Ishikawa (cell line): ENCODE measurements at regions not wholly inside any gene's neighbourhood (a gene's known extent, or its start where the extent isn't known, plus 50 kb on each side); places are given as distances from the start of the nearest gene placed in this dataset.

Source experiments
- CEBPB ChIP-seq: IDR thresholded peaks from 2 replicates; pipeline ENCODE4 v1.6.1; 2012
- CREB1 ChIP-seq: IDR thresholded peaks from 2 replicates; pipeline ENCODE4 v1.6.1; 2012; ENCODE audit warnings: low read depth
- EGR1 ChIP-seq: IDR thresholded peaks from 2 replicates; pipeline ENCODE4 v1.6.1; 2012
- EP300 ChIP-seq: IDR thresholded peaks from 2 replicates; pipeline ENCODE4 v1.6.1; 2012; ENCODE audit warnings: borderline replicate concordance
- FOXM1 ChIP-seq: IDR thresholded peaks from 2 replicates; pipeline ENCODE4 v1.6.1; 2012; ENCODE audit warnings: low read depth, borderline replicate concordance
- MAX ChIP-seq: IDR thresholded peaks from 2 replicates; pipeline ENCODE4 v1.6.1; 2012
- NFIC ChIP-seq: IDR thresholded peaks from 2 replicates; pipeline ENCODE4 v1.6.1; 2012
- RAD21 ChIP-seq: IDR thresholded peaks from 2 replicates; pipeline ENCODE4 v1.6.1; 2012; ENCODE audit warnings: low read depth
- REST ChIP-seq: IDR thresholded peaks from 2 replicates; pipeline ENCODE4 v1.6.1; 2012; ENCODE audit warnings: low read depth, mild to moderate bottlenecking
- TAF1 ChIP-seq: IDR thresholded peaks from 2 replicates; pipeline ENCODE4 v1.6.1; 2012; ENCODE audit warnings: low read depth, mild to moderate bottlenecking
- TCF12 ChIP-seq: IDR thresholded peaks from 2 replicates; pipeline ENCODE4 v1.6.1; 2012; ENCODE audit warnings: low read depth
- TEAD4 ChIP-seq: IDR thresholded peaks from 2 replicates; pipeline ENCODE4 v1.6.1; 2012
- USF1 ChIP-seq: IDR thresholded peaks from 2 replicates; pipeline ENCODE4 v1.6.1; 2012
- YY1 ChIP-seq: IDR thresholded peaks from 2 replicates; pipeline ENCODE4 v1.6.1; 2012; ENCODE audit warnings: low read depth
- ZBTB7A ChIP-seq: IDR thresholded peaks from 2 replicates; pipeline ENCODE4 v1.6.1; 2012; ENCODE audit warnings: low read depth

GRCh38 chr3:65114041-65114440 lies 426.2 kb upstream of the ADAMTS9 start:
- TF ChIP-seq REST (no peak), ZBTB7A (no peak), USF1 (no peak), CREB1 (no peak), CEBPB (no peak), RAD21 (no peak), TEAD4 (no peak), MAX (no peak), TCF12 (no peak), TAF1 (no peak), FOXM1 (no peak), YY1 (no peak)

GRCh38 chr3:65112751-65113300 lies 425.0 kb upstream of the ADAMTS9 start:
- TF ChIP-seq YY1: no peak
- no peak for TF ChIP-seq CEBPB
- TF ChIP-seq EGR1: no peak
- no peak for TF ChIP-seq USF1
- no peak for TF ChIP-seq MAX
- TF ChIP-seq TEAD4: no peak
- TF ChIP-seq TCF12: no peak
- no peak for TF ChIP-seq EP300
- TF ChIP-seq FOXM1: no peak
- no peak for TF ChIP-seq RAD21
- no peak for TF ChIP-seq REST
- no peak for TF ChIP-seq NFIC
- TF ChIP-seq CREB1: no peak
- TF ChIP-seq ZBTB7A: no peak
- TF ChIP-seq TAF1: no peak

- TF ChIP-seq TEAD4 (no peak), TAF1 (no peak), REST (no peak), CEBPB (no peak), EP300 (no peak), USF1 (no peak)
Observed at GRCh38 chr3:65110661-65111060, 422.9 kb upstream of the ADAMTS9 start.

- TF ChIP-seq RAD21 (no peak), ZBTB7A (no peak), REST (no peak), CREB1 (no peak), EGR1 (no peak), MAX (no peak), USF1 (no peak), CEBPB (no peak), TCF12 (no peak), TAF1 (no peak), NFIC (no peak), FOXM1 (no peak), TEAD4 (no peak), EP300 (no peak), YY1 (no peak)
Observed at GRCh38 chr3:65109966-65110500, 422.2 kb upstream of the ADAMTS9 start.
